Skeletal muscle cell (primary cell): ENCODE measurements at regions not wholly inside any gene's neighbourhood (a gene's known extent, or its start where the extent isn't known, plus 50 kb on each side); places are given as distances from the start of the nearest gene placed in this dataset.

Source experiments
- DNase-seq: peaks from one replicate; pipeline ENCODE4 v3.0.0-alpha.2; 2010; ENCODE audit warnings: low read depth
- H3K4me3 ChIP-seq: 2 replicates; pipeline ENCODE4 v1.5.1; 2011; ENCODE audit warnings: low read depth, mild to moderate bottlenecking, control low read depth, low read length, moderate library complexity

DNA sequence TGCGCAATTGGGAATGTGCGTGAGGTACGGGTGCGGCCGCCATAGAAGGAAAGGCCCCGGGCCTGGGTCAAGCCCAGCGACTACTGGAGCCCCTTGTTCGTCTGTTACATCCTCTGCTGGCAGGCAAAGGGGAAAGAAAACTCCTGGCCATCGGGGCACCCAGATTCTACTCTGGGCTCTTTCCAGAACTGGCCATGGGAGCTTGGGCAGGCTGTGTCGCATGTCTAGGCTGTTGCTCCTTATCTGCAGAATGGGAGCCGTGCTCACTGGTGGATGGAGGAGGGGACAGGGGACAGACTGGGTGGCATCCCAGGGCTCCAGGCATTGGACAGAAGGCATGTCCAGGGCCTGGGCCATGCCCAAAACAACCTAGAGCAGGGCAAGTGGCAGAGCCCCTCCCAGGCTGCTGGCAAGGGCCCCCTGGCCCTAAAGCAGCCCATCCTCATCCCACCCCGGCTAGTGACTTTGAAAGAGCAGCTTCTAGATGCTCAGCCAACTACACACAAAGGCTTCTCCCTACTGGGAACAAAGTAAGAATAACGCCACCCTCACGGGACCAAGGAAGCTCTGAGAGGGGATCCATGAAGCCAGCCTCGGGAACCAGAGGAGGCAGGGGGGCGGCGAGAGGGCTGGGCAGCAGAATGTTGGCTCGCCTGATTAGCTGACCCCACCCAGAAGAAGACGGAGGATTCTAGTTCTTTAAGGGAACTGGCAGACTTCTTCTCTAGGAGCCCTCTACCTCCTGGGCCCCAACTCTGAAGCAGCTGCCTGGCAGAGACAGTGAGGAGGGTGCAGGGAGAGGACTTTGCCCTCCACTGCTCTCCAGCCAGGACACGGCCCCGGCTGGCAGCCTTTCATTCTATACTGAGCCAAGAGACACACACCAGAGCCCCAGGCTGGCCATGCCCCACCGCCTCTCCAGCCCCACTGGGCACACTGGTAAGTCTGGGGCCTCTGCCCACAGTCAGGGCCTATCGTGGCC lies 96.8 kb downstream of the SINHCAF start:
- no peak overlapping the region for H3K4me3 ChIP-seq
- no peak for DNase-seq

DNA sequence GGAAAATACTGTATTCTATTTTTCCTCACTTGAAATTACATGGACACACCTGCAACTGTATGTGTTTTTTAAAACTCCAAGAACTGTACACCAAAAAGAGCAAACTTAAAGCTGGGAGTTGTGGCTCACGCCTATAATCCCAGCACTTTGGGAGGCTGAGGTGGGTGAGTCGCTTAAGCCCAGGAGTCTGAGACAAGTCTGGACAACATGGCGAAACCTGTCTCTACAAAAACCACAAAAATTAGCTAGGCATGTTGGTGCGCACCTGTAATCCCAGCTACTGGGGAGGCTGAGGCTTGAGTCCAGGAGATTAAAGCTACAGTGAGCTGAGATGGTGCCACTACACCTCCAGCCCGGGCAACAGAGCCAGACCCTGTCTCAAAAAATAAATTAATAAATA lies 95.9 kb downstream of the SINHCAF start:
- no peak for DNase-seq
- H3K4me3 ChIP-seq, result no peak overlapping the region
